Cerebellar cortex (tissue), 1 donor: ENCODE measurements at regions not wholly inside any gene's neighbourhood (a gene's known extent, or its start where the extent isn't known, plus 50 kb on each side); places are given as distances from the start of the nearest gene placed in this dataset.

Experiments used
- DNase-seq: peaks from one replicate; pipeline ENCODE4 v3.0.0-alpha.2; 2015; ENCODE audit warnings: low spot score

DNA sequence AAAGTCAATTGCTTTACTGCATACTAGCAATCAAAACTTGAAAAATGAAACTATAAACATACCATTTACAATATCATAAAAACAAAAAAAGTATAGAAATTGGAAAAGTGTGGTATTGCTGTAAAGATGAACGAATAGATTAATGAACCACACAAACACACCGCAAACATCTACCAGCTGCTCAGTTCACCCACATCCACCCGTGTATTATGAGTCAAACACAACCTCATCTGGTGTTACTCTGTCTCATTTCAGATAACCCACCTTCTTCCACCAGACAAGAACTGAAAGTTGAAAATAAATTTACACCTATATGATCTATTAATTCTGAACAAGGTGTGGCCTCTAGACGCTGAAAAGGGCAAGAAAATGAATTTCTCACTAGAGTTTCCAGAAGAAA is 53.3 kb downstream of the BLID start:
- DNase-seq: no peak

DNA sequence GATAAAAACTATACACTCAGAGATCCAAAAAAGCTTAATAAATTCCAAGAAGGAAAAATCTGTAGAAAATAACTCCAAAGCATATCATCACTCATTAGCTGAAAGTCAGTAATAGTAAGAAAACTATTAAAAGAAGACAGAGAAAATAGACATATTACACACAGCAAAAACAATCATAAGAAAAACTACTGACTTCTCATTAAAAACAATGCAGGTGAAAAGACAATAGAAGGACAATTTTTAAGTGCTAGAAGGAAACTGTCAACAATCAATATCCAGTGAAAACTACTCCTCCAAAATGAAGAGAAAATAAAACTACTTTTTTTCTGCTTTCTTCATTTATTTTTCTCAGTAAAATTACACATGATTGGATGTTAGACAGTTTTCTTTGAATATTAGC is 56.5 kb downstream of the BLID start:
- no peak for DNase-seq

DNA sequence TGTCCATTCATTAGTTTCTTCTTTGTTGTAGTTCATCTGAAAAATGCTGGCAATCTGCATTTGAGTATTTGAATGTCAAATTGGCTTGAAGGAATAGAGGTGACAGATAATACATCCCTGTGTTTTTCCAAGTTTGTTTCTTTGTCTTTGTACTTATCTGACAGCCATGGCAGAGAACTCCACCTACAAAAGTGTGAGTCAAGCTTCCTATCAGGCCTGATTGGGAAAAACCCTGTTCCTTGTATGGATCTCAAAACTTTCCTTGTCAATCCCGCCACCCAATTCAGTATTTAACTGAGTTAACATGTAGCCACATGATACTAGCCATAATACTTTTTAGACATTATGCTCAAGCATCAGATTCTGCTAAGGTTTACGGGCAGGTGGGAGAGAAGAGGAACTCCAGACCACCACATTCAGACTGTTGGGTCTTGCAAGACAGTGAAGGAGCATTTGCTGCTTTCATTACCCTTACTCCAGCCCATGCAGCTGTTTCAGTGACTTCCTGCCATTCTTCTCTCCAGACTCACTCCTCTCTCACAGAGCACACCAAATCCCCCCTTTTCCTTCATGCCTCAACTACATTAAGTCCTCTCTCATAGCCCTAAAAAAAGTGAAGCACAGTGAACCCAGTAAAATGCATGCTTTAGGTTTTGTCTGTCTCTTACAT is 65.9 kb downstream of the BLID start:
- DNase-seq: no peak

DNA sequence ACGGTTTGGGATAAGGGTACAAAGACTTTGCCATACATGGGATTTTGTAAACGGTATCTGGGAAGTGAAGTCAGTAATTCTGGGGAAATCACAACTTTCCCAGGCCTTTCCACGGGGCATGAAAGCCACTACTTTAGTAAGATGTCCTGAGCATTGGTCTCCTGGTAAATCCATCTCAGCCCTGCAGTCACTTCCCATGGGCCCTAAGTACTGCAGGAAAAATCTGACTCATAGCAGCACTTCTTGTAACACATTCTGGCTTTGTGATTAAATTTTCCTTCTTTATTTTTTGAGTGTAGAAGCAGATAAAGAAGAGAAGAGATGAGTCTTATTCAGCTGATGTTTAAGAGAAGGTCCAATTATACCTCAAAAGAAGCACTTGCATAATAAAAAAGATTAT is 67.6 kb downstream of the BLID start:
- DNase-seq: no peak

DNA sequence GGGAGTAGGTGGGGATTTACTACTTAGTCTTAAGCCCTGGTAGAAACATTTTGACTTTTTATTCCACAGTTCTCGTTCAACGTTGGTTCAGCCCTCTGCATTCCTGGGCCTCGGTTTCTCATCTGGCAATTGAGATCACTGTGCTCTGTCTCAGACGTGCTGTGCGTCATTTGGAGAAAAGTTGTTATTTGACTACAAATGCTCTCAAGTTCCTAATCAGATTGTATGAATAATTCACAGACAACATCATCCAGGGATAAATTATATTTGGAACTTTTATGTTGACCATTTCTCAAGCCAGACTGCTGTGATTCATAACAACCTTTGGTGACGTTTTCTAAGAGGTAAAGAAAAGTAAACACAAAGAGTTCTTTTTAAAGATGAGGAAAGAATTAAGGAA is 69.2 kb downstream of the BLID start:
- no peak for DNase-seq

DNA sequence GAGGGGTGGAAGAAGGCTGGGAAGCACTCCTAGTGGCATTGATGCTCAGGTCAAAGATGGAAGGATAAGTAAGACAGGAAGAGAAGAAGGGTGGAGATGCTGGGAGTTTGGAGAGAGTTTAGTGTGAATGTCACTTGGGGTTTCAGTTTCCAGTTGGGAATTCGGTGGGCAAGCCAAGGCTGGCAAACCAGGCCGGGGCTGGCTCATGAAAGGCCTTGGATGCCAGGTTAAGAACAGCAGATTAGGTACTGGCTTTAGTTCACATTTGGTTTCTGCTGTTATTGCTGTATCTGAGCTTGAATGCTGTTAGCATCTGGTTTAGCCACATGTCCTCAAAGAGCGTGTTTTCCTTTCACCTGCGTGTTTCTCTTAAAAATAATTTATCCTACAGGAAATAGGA is 69.6 kb downstream of the BLID start:
- DNase-seq: no peak

DNA sequence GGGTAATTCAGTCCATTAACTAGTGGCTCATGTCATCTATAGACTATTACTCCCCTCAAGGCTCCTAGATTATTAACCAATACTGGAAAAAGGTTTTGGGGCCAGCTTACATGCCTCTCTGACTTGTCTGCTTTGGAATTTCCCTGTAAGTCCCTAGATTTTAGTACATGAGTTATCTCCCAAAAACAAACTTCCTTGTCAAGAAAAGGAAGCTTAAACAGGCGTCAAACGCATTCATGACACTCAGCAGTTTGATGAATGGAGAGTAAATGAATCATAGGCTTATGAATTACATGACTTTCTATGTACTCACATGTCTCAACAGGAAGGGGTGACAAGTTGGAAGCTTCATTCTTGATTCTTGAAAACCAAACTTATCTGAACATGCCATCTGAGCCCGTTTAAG is 70.8 kb downstream of the BLID start:
- no peak for DNase-seq

DNA sequence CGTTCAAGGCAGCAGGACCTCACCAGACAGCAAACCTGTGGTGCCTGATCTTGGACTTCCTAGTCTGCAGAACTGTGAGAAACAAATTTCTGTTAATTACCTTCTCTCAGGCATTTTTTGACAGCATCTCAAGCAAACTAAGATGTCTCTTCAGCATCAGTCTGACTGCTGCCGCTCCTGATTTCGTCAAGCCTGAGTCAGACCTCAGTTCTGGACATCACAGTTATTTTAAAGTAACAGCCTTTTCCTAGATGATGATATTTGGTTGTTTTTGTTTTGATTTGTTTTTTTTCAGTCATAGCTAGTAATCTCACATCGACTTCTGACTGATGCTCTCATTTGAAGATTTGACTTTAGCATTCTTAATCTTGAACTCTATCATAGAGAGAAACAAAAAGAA is 71.9 kb downstream of the BLID start:
- DNase-seq: no peak

DNA sequence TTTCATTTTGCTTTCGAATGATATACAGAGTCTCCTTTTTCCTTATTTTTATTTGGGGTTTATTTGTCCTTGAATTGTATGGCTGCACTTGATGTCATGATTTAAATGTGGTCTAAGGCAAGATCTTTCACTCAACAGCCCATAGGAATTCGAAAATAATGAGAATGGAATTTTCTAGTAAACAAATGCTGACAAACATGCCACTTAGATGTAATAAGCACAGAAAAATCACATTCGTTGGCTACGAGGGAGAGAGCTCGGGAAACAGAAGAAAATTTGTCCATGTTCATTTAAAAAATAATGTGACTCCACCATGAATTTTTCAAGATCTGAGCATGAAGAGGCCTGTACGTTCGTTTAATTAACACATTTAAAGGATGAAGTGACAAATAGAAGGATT is 73.0 kb downstream of the BLID start:
- no peak for DNase-seq

DNA sequence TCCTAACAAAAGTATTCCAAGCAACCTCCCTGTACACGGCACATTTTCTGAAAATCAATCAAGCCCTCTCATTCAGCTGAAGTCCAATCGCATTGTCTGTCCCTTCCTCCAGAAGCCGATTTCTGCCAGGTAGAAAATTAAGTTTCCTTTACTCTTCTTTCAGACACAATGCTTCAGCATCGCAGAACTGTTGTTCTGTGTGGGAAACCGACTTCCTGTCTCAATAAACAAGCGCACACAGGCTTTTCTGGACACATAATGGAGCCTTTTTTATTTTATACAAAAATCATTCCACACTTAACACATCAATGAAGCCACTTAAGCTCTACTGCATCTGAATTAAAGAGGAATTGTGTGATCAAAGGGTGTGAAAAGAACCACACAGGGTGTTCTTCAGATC is 75.6 kb downstream of the BLID start:
- no peak for DNase-seq

DNA sequence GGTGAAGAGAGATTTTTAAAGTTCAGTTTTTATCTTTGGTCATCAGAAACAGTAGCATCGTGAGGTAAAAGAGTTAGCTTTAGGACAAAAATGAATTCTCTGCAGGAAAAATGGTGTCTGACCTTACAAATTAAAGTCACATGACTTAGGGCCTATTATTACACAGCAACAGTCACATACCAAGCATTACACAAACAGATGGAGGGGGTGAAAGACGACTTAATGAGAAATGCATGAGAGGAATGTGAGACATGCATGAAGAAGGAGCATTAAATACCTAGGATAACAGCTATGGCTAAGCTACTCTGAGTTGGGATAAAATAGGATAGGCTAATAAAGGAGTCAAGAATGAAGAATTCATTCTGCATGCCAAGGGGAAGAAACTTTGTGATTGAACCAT is 77.5 kb downstream of the BLID start:
- DNase-seq: no peak

DNA sequence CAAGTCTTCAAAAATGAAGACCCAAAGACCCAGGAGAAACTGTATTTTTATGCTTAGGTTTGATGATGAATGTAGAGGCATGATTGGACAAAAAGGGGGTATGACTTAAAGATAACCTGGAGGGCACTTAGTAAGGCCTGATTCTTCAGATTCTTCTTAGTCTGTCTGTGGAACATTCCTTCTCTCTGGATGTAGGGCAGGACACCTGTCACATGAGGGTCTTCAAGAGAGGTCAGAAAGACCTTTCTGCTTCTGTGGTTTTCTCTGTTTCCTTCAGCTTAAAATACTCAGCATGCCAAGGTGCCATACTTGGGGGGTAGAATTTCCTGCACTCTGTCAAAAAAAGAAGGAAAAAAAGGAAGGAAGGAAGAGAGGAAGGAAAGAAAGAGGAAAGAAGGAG is 78.1 kb downstream of the BLID start:
- DNase-seq: no peak

DNA sequence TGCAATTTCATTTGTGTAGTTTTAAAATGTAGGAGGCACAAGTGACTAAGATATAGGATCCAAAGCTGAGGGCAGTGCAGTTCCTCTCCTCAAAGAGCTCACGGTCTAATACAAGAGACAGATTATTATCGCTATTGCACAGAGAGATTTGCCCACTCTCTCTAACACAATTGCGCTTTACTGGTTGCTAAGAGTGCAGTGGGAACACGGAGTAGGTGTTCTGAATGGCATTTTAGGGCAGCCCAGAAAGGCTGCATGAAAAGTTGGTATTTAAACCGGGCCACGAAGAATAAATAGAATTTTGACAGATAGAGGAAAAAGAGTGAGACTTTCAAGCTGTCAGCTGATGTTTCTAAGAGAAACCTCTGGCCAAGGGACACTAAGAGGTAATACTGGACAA is 79.5 kb downstream of the BLID start:
- no peak for DNase-seq

DNA sequence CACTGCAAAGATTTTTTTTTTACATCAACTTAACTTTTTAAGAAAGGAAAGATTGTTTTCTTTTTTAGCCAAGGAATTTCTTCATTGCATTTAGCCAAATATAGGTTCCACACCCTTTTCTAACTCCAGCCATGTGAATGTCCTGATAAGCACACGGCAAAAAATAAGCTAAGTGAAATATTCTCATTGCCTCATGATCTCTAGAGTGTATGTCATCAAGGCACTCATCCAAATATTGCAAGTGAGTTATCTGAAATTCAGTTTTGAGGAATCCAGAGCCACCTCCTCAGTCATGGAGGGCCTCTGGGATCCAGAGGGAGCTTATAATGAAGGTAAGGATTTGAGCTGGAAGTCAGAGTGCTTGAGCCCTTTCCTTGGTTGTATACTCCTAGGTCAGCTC is 80.0 kb downstream of the BLID start:
- DNase-seq: no peak

DNA sequence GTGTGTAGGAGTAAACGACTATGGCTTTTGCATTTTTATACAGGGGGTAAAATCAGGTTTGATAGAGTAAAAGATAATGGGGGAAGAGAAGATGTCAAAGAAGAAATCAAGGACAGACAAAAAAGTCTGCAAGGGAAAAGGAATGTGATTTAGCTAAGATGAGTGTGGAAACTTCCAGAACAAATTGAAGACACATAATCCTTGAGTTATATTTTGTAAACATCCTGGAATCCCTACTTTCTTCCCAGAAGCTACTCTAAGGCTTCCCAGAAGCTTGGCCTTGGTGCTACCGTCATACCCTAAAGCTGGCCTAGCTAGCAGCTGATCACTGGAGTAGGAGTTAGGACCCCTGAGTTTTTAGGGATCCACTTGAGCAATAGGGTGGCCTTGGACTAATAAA is 82.4 kb downstream of the BLID start:
- no peak for DNase-seq

DNA sequence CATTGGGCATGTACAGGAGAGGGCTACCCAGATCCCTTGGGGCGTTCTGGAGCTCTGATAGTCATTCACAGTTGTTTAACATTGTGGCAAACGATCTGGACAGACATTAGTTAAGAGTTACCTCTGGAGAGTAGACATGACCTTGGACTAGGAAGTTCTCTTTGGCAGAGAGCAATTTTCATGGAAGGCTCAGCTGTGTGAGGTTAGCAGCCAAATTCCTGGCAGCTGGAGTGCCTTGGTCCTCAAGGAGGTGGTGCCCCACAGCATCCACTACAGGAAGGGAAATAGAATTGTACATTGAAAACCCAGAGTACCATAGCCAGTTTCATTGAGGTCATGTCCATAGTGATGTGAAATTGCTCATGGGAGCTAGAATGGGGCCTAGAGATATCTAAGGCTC is 82.8 kb downstream of the BLID start:
- no peak for DNase-seq

DNA sequence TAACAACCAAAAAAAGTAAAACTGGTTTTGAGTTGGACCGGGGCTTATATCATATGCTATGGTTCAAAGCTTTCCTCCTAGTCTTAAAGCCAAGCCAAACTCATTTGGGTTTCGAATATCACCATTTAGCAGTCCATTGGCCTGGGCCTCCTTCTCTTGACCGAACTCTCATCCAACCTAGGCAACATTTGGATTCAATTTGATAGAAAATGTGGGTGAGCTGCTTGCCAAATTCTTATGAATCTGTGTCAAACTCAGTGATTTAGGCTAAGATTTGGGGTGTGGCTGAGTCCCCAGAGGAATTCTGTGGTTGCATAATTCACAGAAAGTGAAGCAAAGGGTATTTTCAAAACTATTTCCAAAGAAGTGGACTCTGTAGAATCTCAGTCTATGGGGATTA is 83.7 kb downstream of the BLID start:
- no peak for DNase-seq

DNA sequence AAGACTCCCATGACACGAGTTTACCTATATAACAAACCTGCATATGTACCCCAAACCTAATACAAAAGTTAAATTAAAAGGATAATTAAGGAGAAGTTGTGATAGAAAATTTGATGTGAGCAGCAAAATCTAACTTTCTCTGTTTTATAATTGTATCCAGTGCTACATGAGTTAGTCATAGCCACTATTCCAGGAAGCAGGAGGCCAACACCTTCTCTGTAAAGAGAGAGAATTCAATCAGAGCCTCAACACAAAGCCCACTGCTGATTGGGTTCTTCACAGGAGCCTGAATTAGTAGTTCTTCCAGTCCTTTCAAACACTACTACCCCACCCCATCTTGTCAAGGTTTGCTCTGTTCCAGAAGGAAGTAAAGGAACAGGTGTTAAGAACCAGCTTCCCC is 84.2 kb downstream of the BLID start:
- no peak for DNase-seq

DNA sequence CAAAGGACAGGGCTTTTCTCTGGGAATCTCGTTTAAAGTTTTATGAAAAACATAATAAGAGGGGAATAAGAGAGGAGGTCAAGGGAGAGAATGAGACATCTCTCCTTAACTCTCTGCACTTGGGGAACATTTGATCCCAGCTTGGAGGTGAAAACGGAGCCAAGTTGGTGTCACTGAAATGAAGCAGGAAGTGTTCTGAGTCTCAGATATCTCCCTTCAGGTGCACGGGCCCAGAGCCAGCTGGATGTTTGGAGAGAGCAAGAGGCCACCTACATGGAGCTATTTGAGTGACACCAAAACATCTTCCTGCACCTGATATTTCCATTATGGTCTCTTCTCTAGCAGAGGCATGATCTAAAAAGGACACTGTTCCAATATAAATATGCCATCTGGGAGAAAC is 85.7 kb downstream of the BLID start:
- DNase-seq: no peak

DNA sequence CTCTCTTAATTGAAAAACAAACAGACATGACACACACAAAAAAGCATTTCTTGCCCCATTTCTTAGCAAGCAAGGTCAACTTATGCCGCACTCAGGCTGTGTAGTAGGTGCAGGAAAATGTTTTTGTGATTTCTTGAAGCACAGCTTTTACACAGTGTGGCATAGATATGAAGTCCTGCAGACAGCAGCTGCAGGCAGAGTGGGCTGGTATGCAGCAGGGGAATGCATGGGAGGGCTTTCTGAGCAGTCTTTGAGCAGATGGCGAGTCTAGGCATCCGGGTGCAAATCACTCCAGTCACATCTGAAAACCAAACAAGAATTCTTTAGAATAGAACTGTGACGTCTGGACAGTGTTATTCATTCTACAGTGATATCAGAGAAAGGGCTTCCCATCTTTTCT is 87.5 kb downstream of the BLID start:
- DNase-seq: no peak

DNA sequence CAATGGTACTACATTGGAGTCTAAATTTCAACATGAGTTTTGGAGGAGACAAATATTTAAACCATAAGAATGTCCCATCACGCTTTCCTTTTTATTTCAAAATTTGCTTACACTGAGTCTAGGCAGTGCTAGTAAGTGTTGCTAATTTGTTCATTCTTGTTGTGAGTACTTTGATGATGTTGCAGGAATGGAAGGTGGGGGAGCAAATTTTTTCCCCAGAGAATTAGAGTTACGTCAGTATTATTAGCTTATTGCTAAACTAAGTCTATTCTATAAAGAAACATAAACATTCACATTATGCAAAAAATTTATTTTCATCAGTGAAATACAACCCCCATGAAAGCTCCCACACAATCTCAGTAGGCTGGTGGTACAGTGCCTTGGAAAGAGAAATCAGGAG is 88.0 kb downstream of the BLID start:
- DNase-seq: no peak

DNA sequence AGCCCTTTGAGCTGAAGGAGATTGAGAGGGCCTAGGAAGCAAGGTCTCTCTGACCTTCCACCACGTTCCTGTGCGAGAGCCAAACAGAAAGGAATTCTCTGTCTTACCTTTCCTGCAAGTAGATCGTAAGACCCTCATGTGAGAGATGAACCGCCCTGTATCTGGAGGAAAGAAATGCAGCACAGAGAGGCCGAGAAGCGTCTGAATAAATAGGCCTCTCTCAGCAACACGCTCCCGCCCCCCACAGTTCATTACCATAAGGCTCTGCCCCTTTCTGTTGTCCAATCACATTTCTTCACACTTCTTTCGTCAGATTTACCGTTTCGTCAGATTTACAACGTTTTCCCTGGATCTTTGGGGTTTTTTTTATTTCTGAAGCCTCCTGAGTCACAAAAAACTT is 90.3 kb downstream of the BLID start:
- no peak for DNase-seq

DNA sequence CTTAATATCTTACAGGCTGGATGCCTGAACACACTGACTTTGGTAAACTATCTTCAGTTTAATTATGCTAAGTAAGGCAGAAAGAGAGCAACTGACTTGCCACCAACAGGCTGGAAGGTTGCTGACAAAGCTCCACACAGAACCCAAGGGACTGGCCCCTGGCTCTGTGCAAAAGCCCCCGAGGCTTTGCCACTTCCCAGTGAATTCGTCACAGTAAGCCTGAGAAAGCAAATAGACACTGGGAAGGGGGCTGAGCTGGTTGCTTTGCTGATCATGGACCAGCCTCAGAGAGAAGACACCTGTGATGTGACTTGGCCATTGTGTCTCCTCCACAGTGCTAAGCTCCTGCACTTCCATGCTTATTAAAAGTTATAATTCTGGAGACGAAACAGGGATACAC is 91.7 kb downstream of the BLID start:
- no peak for DNase-seq

DNA sequence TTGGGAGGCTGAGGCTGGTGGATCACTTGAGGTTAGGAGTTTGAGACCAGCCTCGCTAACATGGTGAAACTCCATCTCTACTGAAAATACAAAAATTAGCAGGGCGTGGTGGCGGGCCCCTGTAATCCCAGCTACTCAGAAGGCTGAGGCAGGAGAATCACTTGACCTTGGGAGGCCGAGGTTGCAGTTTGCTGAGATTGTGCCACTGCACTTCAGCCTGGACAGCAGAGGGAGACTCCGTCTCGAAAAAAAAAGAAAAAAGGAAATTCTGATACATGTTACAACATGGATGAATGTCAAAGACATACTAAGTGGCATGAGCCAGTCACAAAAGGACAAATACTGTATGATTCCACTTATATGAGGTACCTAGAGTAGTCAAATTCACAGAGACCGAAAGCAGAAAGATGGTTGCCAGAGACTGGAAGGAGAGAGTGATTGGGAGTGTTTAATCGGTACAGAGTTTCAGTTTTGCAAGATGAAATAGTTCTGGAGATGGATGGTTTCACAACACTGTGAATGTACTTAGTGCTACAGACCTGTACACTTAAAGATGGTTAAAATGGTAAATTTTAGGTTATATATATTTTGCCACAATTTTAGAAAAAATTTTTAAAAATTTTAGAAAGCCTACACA is 92.3 kb downstream of the BLID start:
- DNase-seq: no peak
